WTC11 (cell line): ENCODE measurements at regions not wholly inside any gene's neighbourhood (a gene's known extent, or its start where the extent isn't known, plus 50 kb on each side); places are given as distances from the start of the nearest gene placed in this dataset.
"Not testable (repeated sequence)": the region's sequence is repeated elsewhere in the genome, so short reads cannot be mapped to it uniquely, and the experiment has no call there.

Source experiments
- CTCF ChIP-seq: fragments of 200-600 bp; IDR thresholded peaks from 2 replicates; pipeline ENCODE4 v1.8.0; 2022; ENCODE audit warnings: antibody characterized with exemption
- ELF4 ChIP-seq: sonication (generic); formaldehyde crosslinking; IDR thresholded peaks from 2 replicates; pipeline ENCODE4 v1.8.1; 2022; ENCODE audit warnings: low read depth, mild to moderate bottlenecking, moderate library complexity, missing genetic modification reagents
- FOXP1 ChIP-seq: sonication (generic); formaldehyde crosslinking; IDR thresholded peaks from 2 replicates; pipeline ENCODE4 v1.8.0; 2022; ENCODE audit warnings: missing genetic modification reagents, mild to moderate bottlenecking, moderate library complexity, borderline replicate concordance
- TF ChIP-seq, protein P1 (sequence below): sonication (generic); formaldehyde crosslinking; IDR thresholded peaks from 2 replicates; pipeline ENCODE4 v1.8.1; 2022; ENCODE audit warnings: missing genetic modification reagents, borderline replicate concordance
- TF ChIP-seq, protein P2 (sequence below): sonication (generic); formaldehyde crosslinking; conservative IDR thresholded peaks from 2 replicates; pipeline ENCODE4 v1.8.1; 2023; ENCODE audit warnings: mild to moderate bottlenecking, low read depth, missing genetic modification reagents, moderate library complexity
- TF ChIP-seq, protein P3 (sequence below): sonication (generic); formaldehyde crosslinking; IDR thresholded peaks from 2 replicates; pipeline ENCODE4 v1.8.0; 2022; ENCODE audit warnings: mild to moderate bottlenecking, missing genetic modification reagents

DNA sequence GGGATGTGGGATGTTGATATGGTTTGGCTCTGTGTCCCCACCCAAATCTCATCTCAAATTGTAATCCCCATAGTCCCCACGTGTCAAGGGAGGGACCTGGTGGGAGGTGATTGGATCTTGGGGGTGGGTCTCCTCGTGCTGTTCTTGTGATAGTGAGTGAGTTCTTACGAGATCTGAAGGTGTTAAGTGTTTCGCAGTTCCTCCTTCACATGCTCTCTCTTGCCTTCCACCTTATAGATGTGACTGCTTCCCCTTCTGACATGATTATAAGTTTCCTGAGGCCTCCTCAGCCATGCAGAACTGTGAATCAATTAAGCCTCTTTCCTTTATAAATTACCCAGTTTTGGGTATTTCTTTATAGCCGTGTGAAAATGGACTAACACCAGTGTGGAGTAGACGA lies 130.1 kb upstream of the KCNE2 start:
- TF ChIP-seq CTCF; FOXP1 (CRISPR knock-in tag); ELF4 (CRISPR knock-in tag): not testable (repeated sequence)
- TF ChIP-seq, protein P1, sequence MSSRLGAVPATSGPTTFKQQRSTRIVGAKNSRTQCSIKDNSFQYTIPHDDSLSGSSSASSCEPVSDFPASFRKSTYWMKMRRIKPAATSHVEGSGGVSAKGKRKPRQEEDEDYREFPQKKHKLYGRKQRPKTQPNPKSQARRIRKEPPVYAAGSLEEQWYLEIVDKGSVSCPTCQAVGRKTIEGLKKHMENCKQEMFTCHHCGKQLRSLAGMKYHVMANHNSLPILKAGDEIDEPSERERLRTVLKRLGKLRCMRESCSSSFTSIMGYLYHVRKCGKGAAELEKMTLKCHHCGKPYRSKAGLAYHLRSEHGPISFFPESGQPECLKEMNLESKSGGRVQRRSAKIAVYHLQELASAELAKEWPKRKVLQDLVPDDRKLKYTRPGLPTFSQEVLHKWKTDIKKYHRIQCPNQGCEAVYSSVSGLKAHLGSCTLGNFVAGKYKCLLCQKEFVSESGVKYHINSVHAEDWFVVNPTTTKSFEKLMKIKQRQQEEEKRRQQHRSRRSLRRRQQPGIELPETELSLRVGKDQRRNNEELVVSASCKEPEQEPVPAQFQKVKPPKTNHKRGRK (CRISPR knock-in tag) = not testable (repeated sequence)
- TF ChIP-seq, protein P2, sequence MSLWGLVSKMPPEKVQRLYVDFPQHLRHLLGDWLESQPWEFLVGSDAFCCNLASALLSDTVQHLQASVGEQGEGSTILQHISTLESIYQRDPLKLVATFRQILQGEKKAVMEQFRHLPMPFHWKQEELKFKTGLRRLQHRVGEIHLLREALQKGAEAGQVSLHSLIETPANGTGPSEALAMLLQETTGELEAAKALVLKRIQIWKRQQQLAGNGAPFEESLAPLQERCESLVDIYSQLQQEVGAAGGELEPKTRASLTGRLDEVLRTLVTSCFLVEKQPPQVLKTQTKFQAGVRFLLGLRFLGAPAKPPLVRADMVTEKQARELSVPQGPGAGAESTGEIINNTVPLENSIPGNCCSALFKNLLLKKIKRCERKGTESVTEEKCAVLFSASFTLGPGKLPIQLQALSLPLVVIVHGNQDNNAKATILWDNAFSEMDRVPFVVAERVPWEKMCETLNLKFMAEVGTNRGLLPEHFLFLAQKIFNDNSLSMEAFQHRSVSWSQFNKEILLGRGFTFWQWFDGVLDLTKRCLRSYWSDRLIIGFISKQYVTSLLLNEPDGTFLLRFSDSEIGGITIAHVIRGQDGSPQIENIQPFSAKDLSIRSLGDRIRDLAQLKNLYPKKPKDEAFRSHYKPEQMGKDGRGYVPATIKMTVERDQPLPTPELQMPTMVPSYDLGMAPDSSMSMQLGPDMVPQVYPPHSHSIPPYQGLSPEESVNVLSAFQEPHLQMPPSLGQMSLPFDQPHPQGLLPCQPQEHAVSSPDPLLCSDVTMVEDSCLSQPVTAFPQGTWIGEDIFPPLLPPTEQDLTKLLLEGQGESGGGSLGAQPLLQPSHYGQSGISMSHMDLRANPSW (CRISPR knock-in tag) = not testable (repeated sequence)
- TF ChIP-seq, protein P3, sequence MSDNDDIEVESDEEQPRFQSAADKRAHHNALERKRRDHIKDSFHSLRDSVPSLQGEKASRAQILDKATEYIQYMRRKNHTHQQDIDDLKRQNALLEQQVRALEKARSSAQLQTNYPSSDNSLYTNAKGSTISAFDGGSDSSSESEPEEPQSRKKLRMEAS (CRISPR knock-in tag) = not testable (repeated sequence)
